ENCODE measurements at regions not wholly inside any gene's neighbourhood (a gene's known extent, or its start where the extent isn't known, plus 50 kb on each side); places are given as distances from the start of the nearest gene placed in this dataset.

DNA sequence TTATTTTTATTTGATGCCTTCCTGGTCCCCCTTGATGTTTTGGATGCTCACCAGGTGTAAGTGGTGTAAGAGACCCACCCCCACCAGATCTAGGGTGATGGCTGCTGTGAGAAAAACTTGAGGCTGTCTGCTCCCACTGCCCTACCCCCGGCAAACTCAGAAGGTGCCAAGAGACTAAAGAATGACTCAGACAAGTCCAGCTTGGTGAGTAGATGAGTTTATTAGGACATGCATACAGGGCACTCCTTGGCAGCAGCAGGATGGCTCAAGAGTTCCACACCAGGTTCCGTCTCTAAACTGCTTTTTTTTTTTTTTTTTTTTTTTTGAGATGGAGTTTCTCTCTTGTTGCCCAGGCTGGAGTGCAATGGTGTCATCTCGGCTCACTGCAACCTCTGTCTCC lies 84.0 kb upstream of the HPF1 start:
- no peak for TF ChIP-seq POLR2A (IDR thresholded peaks at IDR 0.05; ENCODE audit: low read length)
- TF ChIP-seq GATA1 (IDR thresholded peaks at IDR 0.05; ENCODE audit: low read depth, low read length), result no peak

Data from erythroblast (primary cell).